DND-41 (cell line): ENCODE measurements at regions not wholly inside any gene's neighbourhood (a gene's known extent, or its start where the extent isn't known, plus 50 kb on each side); places are given as distances from the start of the nearest gene placed in this dataset.

Experiments used
- ATAC-seq: fragments of 200-7000 bp; cut with Tn5 transposase; 3 replicates; pipeline ENCODE4 v1.9.1; 2021; ENCODE audit warnings: low read depth; ENCODE audit not compliant: insufficient read depth
- DNase-seq: peaks from one replicate; pipeline ENCODE4 v3.0.0-alpha.2; 2020
- H2AFZ ChIP-seq: 2 replicates; pipeline ENCODE4 v1.6.0; 2012; ENCODE audit warnings: low read depth, low read length
- H3K27ac ChIP-seq: 2 replicates; pipeline ENCODE4 v1.5.1; 2012; ENCODE audit warnings: low read length, inconsistent platforms
- H3K27me3 ChIP-seq: fragments of 200-600 bp; sonication (generic); 2 replicates; pipeline ENCODE4 v1.6.0; 2012; ENCODE audit warnings: low read length, mild to moderate bottlenecking, inconsistent platforms; ENCODE audit not compliant: insufficient read depth, poor library complexity
- H3K36me3 ChIP-seq: 2 replicates; pipeline ENCODE4 v1.5.1; 2012; ENCODE audit warnings: low read length, inconsistent platforms; ENCODE audit not compliant: insufficient read depth
- H3K4me1 ChIP-seq: 2 replicates; pipeline ENCODE4 v1.5.1; 2012; ENCODE audit warnings: mild to moderate bottlenecking, low read length; ENCODE audit not compliant: insufficient read depth
- H3K4me2 ChIP-seq: 2 replicates; pipeline ENCODE4 v1.6.0; 2012; ENCODE audit warnings: mild to moderate bottlenecking, moderate library complexity, low read length, inconsistent platforms; ENCODE audit not compliant: insufficient read depth
- H3K4me3 ChIP-seq, 2 experiments: fragments of 200-600 bp in 1 of 2; shearing (Covaris generic) in 1 of 2; 2 replicates each; pipeline ENCODE4 v1.5.1; 2012 to 2016; ENCODE audit warnings: inconsistent platforms in 2 of 2, low read length in 2 of 2, mild to moderate bottlenecking in 2 of 2, low read depth in 1 of 2, moderate library complexity in 1 of 2
- H3K79me2 ChIP-seq: 2 replicates; pipeline ENCODE4 v1.6.0; 2012; ENCODE audit warnings: low read length, inconsistent platforms; ENCODE audit not compliant: insufficient read depth
- H3K9ac ChIP-seq: 2 replicates; pipeline ENCODE4 v1.6.0; 2012; ENCODE audit warnings: low read depth, mild to moderate bottlenecking, inconsistent platforms, low read length, moderate library complexity
- H3K9me3 ChIP-seq: 2 replicates; pipeline ENCODE4 v1.5.1; 2012; ENCODE audit warnings: low read length, moderate library complexity, mild to moderate bottlenecking, inconsistent platforms; ENCODE audit not compliant: insufficient read depth, severe bottlenecking
- H4K20me1 ChIP-seq: 2 replicates; pipeline ENCODE4 v1.6.0; 2012; ENCODE audit warnings: low read length; ENCODE audit not compliant: insufficient read depth
- CTCF ChIP-seq: IDR thresholded peaks from 2 replicates; pipeline ENCODE4 v1.5.1; 2012; ENCODE audit warnings: borderline replicate concordance, low read length, moderate library complexity, mild to moderate bottlenecking; ENCODE audit not compliant: poor library complexity, severe bottlenecking; ENCODE audit errors: extremely low read depth
- EZH2 ChIP-seq: IDR thresholded peaks from 3 replicates; pipeline ENCODE4 v1.6.1; 2012; ENCODE audit warnings: borderline replicate concordance, low read depth, mild to moderate bottlenecking, moderate library complexity, low read length, inconsistent platforms; ENCODE audit not compliant: severe bottlenecking

GRCh38 chr4:27364509-27364908 lies 503.9 kb downstream of the STIM2 start:
- Histone ChIP-seq H3K4me2 (no peak overlapping the region), H4K20me1 (no peaks in the 10 kb centered on the region), H3K27me3 (no peaks in the 10 kb centered on the region), H3K9me3 (no peaks in the 10 kb centered on the region), H3K79me2 (no peaks in the 10 kb centered on the region), H3K9ac (no peak overlapping the region), H3K36me3 (no peaks in the 10 kb centered on the region), H3K27ac (no peak overlapping the region), H2AFZ (no peak overlapping the region), H3K4me1 (no peaks in the 10 kb centered on the region), H3K4me3 (no peak overlapping the region)
- no peak for DNase-seq
- ATAC-seq: no peak
- no peak for TF ChIP-seq EZH2
- TF ChIP-seq CTCF: no peak

- no peak overlapping the region for H3K4me3 ChIP-seq
- no peaks in the 10 kb centered on the region for H3K9me3 ChIP-seq
- TF ChIP-seq EZH2 (no peak), CTCF (no peak)
- H3K4me2 ChIP-seq: no peak overlapping the region
- no peaks in the 10 kb centered on the region for H4K20me1 ChIP-seq
- no peak overlapping the region for H3K9ac ChIP-seq
- no peaks in the 10 kb centered on the region for H3K36me3 ChIP-seq
- no peaks in the 10 kb centered on the region for H3K27me3 ChIP-seq
- no peak overlapping the region for H3K27ac ChIP-seq
- no peak overlapping the region for H2AFZ ChIP-seq
- ATAC-seq (no peak), DNase-seq (no peak)
- H3K79me2 ChIP-seq: no peaks in the 10 kb centered on the region
- H3K4me1 ChIP-seq: no peaks in the 10 kb centered on the region
These were observed 505.6 kb downstream of the STIM2 start for GRCh38 chr4:27366104-27366823.

GRCh38 chr4:27368781-27369180 lies 508.1 kb downstream of the STIM2 start:
- ATAC-seq (no peak), DNase-seq (no peak)
- no peaks in the 10 kb centered on the region for H3K4me1 ChIP-seq
- H3K27ac ChIP-seq: no peak overlapping the region
- TF ChIP-seq CTCF (no peak), EZH2 (no peak)
- H3K36me3 ChIP-seq: no peaks in the 10 kb centered on the region
- no peak overlapping the region for H3K4me2 ChIP-seq
- no peaks in the 10 kb centered on the region for H3K79me2 ChIP-seq
- no peaks in the 10 kb centered on the region for H3K9me3 ChIP-seq
- no peaks in the 10 kb centered on the region for H4K20me1 ChIP-seq
- H2AFZ ChIP-seq: no peak overlapping the region
- no peak overlapping the region for H3K4me3 ChIP-seq
- no peaks in the 10 kb centered on the region for H3K27me3 ChIP-seq
- H3K9ac ChIP-seq: no peak overlapping the region

- Histone ChIP-seq H3K4me3 (no peak overlapping the region), H3K79me2 (no peaks in the 10 kb centered on the region), H2AFZ (no peak overlapping the region), H3K4me2 (no peak overlapping the region), H3K27ac (no peak overlapping the region), H3K4me1 (no peaks in the 10 kb centered on the region), H3K27me3 (no peaks in the 10 kb centered on the region), H4K20me1 (no peaks in the 10 kb centered on the region), H3K9me3 (no peaks in the 10 kb centered on the region), H3K36me3 (no peaks in the 10 kb centered on the region), H3K9ac (no peak overlapping the region)
- DNase-seq (no peak), ATAC-seq (no peak)
- TF ChIP-seq EZH2: no peak
- no peak for TF ChIP-seq CTCF
These were observed 521.2 kb downstream of the STIM2 start for GRCh38 chr4:27381815-27382214.
